Adipocyte (in vitro differentiated cells): ENCODE measurements at regions not wholly inside any gene's neighbourhood (a gene's known extent, or its start where the extent isn't known, plus 50 kb on each side); places are given as distances from the start of the nearest gene placed in this dataset.

Experiments
- DNase-seq: peaks from one replicate; pipeline ENCODE4 v3.0.0-alpha.2; 2015; ENCODE audit warnings: low read depth
- H3K27me3 ChIP-seq: replicated peaks from 2 replicates; pipeline ENCODE4 v1.7.0; 2013; ENCODE audit warnings: mild to moderate bottlenecking, low read length, moderate library complexity; ENCODE audit not compliant: control insufficient read depth, insufficient read depth
- H3K36me3 ChIP-seq: 2 replicates; pipeline ENCODE4 v1.7.0; 2013; ENCODE audit warnings: low read length, mild to moderate bottlenecking, moderate library complexity; ENCODE audit not compliant: control insufficient read depth, insufficient read depth, severe bottlenecking
- H3K4me1 ChIP-seq: 2 replicates; pipeline ENCODE4 v1.7.0; 2013; ENCODE audit warnings: mild to moderate bottlenecking, low read length, moderate library complexity; ENCODE audit not compliant: control insufficient read depth, insufficient read depth
- H3K4me3 ChIP-seq: 2 replicates; pipeline ENCODE4 v1.7.0; 2013; ENCODE audit warnings: mild to moderate bottlenecking, low read length, moderate library complexity
- H3K9ac ChIP-seq: 2 replicates; pipeline ENCODE4 v1.7.0; 2013; ENCODE audit warnings: mild to moderate bottlenecking, low read length, moderate library complexity
- H3K9me3 ChIP-seq: 2 replicates; pipeline ENCODE4 v1.7.0; 2013; ENCODE audit warnings: mild to moderate bottlenecking, low read length, moderate library complexity; ENCODE audit not compliant: control insufficient read depth

- Histone ChIP-seq H3K9me3 (no peaks in the 10 kb centered on the region), H3K4me1 (no peaks in the 10 kb centered on the region), H3K4me3 (no peak overlapping the region), H3K36me3 (no peaks in the 10 kb centered on the region), H3K27me3 (no peaks in the 10 kb centered on the region), H3K9ac (no peak overlapping the region)
- no peak for DNase-seq
These were observed 400.9 kb upstream of the CYLC2 start for GRCh38 chr9:102594241-102594640.

- no peaks in the 10 kb centered on the region for H3K36me3 ChIP-seq
- no peaks in the 10 kb centered on the region for H3K27me3 ChIP-seq
- H3K4me1 ChIP-seq = no peaks in the 10 kb centered on the region
- DNase-seq = no peak
- H3K9ac ChIP-seq = no peak overlapping the region
- no peaks in the 10 kb centered on the region for H3K9me3 ChIP-seq
- no peak overlapping the region for H3K4me3 ChIP-seq
These were observed 407.9 kb upstream of the CYLC2 start for GRCh38 chr9:102587281-102587680.

GRCh38 chr9:102569436-102569835, 425.7 kb upstream of the CYLC2 start:
- H3K27me3 ChIP-seq = no peaks in the 10 kb centered on the region
- H3K4me1 ChIP-seq = no peaks in the 10 kb centered on the region
- no peak overlapping the region for H3K4me3 ChIP-seq
- H3K36me3 ChIP-seq = no peaks in the 10 kb centered on the region
- DNase-seq = no peak
- H3K9me3 ChIP-seq = peaks cover 8% of the 10 kb centered on the region
- H3K9ac ChIP-seq = no peak overlapping the region

DNA sequence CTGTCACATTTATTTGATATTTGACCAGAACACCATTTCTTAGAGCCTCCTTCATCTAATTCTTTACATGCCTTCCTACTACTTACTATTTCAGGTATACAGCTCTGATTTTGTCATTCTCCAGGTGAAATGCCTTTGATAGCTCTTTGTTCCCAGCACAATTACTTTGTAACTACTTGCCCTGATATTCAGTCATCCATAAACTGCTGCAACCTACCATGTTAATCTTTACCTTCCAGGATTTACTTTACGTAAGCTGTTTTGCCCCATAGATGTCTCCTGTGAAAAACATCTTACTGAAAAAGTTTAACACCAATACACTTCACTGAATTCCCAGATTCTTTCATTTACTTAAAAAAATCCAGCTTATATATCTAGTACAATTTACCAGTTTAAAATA, 443.8 kb upstream of the CYLC2 start:
- Histone ChIP-seq H3K36me3 (no peaks in the 10 kb centered on the region), H3K4me1 (no peaks in the 10 kb centered on the region), H3K9ac (no peak overlapping the region), H3K4me3 (no peak overlapping the region), H3K9me3 (peaks cover 15% of the 10 kb centered on the region), H3K27me3 (no peaks in the 10 kb centered on the region)
- no peak for DNase-seq

- H3K4me3 ChIP-seq = no peak overlapping the region
- no peak for DNase-seq
- H3K9me3 ChIP-seq = peaks cover 15% of the 10 kb centered on the region
- no peak overlapping the region for H3K9ac ChIP-seq
- no peaks in the 10 kb centered on the region for H3K27me3 ChIP-seq
- no peaks in the 10 kb centered on the region for H3K36me3 ChIP-seq
- no peaks in the 10 kb centered on the region for H3K4me1 ChIP-seq
These were observed 444.2 kb upstream of the CYLC2 start for GRCh38 chr9:102550886-102551285.

- H3K9me3 ChIP-seq = peaks cover 15% of the 10 kb centered on the region
- H3K9ac ChIP-seq = no peak overlapping the region
- H3K4me1 ChIP-seq = no peaks in the 10 kb centered on the region
- no peaks in the 10 kb centered on the region for H3K27me3 ChIP-seq
- no peaks in the 10 kb centered on the region for H3K36me3 ChIP-seq
- no peak for DNase-seq
- H3K4me3 ChIP-seq = no peak overlapping the region
These were observed 444.9 kb upstream of the CYLC2 start for GRCh38 chr9:102550266-102550665.

GRCh38 chr9:102534031-102534430, 461.1 kb upstream of the CYLC2 start:
- H3K4me1 ChIP-seq = no peaks in the 10 kb centered on the region
- H3K27me3 ChIP-seq = no peaks in the 10 kb centered on the region
- DNase-seq = no peak
- H3K36me3 ChIP-seq = no peaks in the 10 kb centered on the region
- H3K4me3 ChIP-seq = no peak overlapping the region
- H3K9me3 ChIP-seq = peaks cover 3% of the 10 kb centered on the region
- H3K9ac ChIP-seq = no peak overlapping the region

- no peaks in the 10 kb centered on the region for H3K4me1 ChIP-seq
- H3K36me3 ChIP-seq = no peaks in the 10 kb centered on the region
- no peak overlapping the region for H3K9ac ChIP-seq
- H3K27me3 ChIP-seq = no peaks in the 10 kb centered on the region
- DNase-seq = no peak
- H3K9me3 ChIP-seq = no peaks in the 10 kb centered on the region
- no peak overlapping the region for H3K4me3 ChIP-seq
These were observed 473.9 kb upstream of the CYLC2 start for GRCh38 chr9:102521097-102521755.

GRCh38 chr9:102519423-102519822, 475.7 kb upstream of the CYLC2 start:
- no peak for DNase-seq
- H3K36me3 ChIP-seq = no peaks in the 10 kb centered on the region
- no peaks in the 10 kb centered on the region for H3K4me1 ChIP-seq
- H3K9ac ChIP-seq = no peak overlapping the region
- H3K27me3 ChIP-seq = no peaks in the 10 kb centered on the region
- no peaks in the 10 kb centered on the region for H3K9me3 ChIP-seq
- H3K4me3 ChIP-seq = no peak overlapping the region

- Histone ChIP-seq H3K4me1 (no peaks in the 10 kb centered on the region), H3K4me3 (no peak overlapping the region), H3K27me3 (no peaks in the 10 kb centered on the region)
These were observed 476.8 kb upstream of the CYLC2 start for GRCh38 chr9:102518324-102518723.

DNA sequence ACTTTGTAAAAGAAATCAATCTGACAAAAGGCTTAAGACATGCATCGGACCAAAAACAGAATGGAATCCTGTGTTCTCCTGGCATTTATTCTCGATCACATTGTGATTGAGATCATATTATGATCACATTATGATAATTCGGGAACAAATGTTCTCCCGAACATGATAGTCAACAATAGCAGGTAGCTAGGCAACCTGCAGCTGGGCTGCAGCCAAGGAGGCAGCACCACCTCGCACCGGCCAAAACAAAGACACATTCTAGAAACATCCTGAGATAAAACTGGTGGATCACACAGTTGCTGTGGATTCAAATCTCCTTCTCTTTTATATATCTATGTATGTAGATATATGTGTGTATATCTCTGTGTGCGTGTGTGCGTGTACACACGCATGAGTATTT, 480.6 kb upstream of the CYLC2 start:
- Histone ChIP-seq H3K9me3 (peaks cover 2% of the 10 kb centered on the region), H3K36me3 (no peaks in the 10 kb centered on the region)
- no peak for DNase-seq

More at GRCh38 chr9:102518324-102518723, 476.8 kb upstream of the CYLC2 start:
- no peak for DNase-seq
- Histone ChIP-seq H3K9me3 (peaks cover 2% of the 10 kb centered on the region), H3K36me3 (no peaks in the 10 kb centered on the region), H3K9ac (no peak overlapping the region)

GRCh38 chr9:102507044-102507687, 488.0 kb upstream of the CYLC2 start:
- Histone ChIP-seq H3K36me3 (no peaks in the 10 kb centered on the region), H3K9ac (no peak overlapping the region), H3K4me1 (no peaks in the 10 kb centered on the region), H3K27me3 (no peaks in the 10 kb centered on the region), H3K4me3 (no peak overlapping the region), H3K9me3 (no peaks in the 10 kb centered on the region)
- DNase-seq = no peak

More for the DNA sequence above, 480.6 kb upstream of the CYLC2 start:
- Histone ChIP-seq H3K27me3 (no peaks in the 10 kb centered on the region), H3K4me3 (no peak overlapping the region), H3K4me1 (no peaks in the 10 kb centered on the region), H3K9ac (no peak overlapping the region)
